NB4 (cell line): ENCODE measurements at regions not wholly inside any gene's neighbourhood (a gene's known extent, or its start where the extent isn't known, plus 50 kb on each side); places are given as distances from the start of the nearest gene placed in this dataset.

Experiments used
- CTCF ChIP-seq: IDR thresholded peaks from one replicate; pipeline ENCODE4 v1.5.1; 2012; ENCODE audit warnings: low read depth, low read length
- MYC ChIP-seq: IDR thresholded peaks from 2 replicates; pipeline ENCODE4 v1.6.1; 2011; ENCODE audit warnings: low read depth, low read length
- POLR2A ChIP-seq: IDR thresholded peaks from 2 replicates; pipeline ENCODE4 v1.6.1; 2011; ENCODE audit warnings: mild to moderate bottlenecking; ENCODE audit not compliant: insufficient read length; ENCODE audit errors: extremely low read depth

GRCh38 chr2:199108056-199108455, 349.7 kb downstream of the SATB2 start:
- TF ChIP-seq CTCF, result no peak
- TF ChIP-seq MYC, result no peak
- no peak for TF ChIP-seq POLR2A
